GM12874 (cell line): ENCODE measurements at regions not wholly inside any gene's neighbourhood (a gene's known extent, or its start where the extent isn't known, plus 50 kb on each side); places are given as distances from the start of the nearest gene placed in this dataset.

Experiments used
- CTCF ChIP-seq: IDR thresholded peaks from 2 replicates; pipeline ENCODE4 v1.5.1; 2011; ENCODE audit warnings: low read depth, mild to moderate bottlenecking, control low read depth, low read length, moderate library complexity; ENCODE audit not compliant: insufficient read depth

GRCh38 chr19:31818798-31819105 lies 469.5 kb upstream of the TSHZ3 start:
- TF ChIP-seq CTCF = no peak

- no peak for TF ChIP-seq CTCF
Observed at GRCh38 chr19:31819837-31820236, 470.6 kb upstream of the TSHZ3 start.

- no peak for TF ChIP-seq CTCF
Observed at GRCh38 chr19:31821346-31821745, 472.1 kb upstream of the TSHZ3 start.

- no peak for TF ChIP-seq CTCF
Observed at GRCh38 chr19:31825134-31826094, 476.2 kb upstream of the TSHZ3 start.

GRCh38 chr19:31826325-31826724 lies 477.1 kb upstream of the TSHZ3 start:
- no peak for TF ChIP-seq CTCF

- TF ChIP-seq CTCF = no peak
Observed at GRCh38 chr19:31831421-31832175, 482.4 kb upstream of the TSHZ3 start.

- TF ChIP-seq CTCF = no peak
Observed at GRCh38 chr19:31832176-31832548, 482.9 kb upstream of the TSHZ3 start.
